AG10803 (cell line): ENCODE measurements at regions not wholly inside any gene's neighbourhood (a gene's known extent, or its start where the extent isn't known, plus 50 kb on each side); places are given as distances from the start of the nearest gene placed in this dataset.
A peak's percentile ranks its signal among the peaks of the same experiment; 100 is the strongest.

Experiments used
- DNase-seq: peaks from one replicate; pipeline ENCODE4 v3.0.0; 2010; ENCODE audit warnings: low read depth
- H3K4me3 ChIP-seq: 2 replicates; pipeline ENCODE4 v1.5.1; 2011; ENCODE audit warnings: mild to moderate bottlenecking, low read length, control low read depth
- CTCF ChIP-seq: conservative IDR thresholded peaks from 2 replicates; pipeline ENCODE4 v1.5.1; 2011; ENCODE audit warnings: mild to moderate bottlenecking, low read length, control low read depth, inconsistent platforms

- H3K4me3 ChIP-seq, result no peak overlapping the region
- peak; percentile 16 for DNase-seq
- TF ChIP-seq CTCF, result no peak
These were observed 140.4 kb upstream of the GDF10 start for GRCh38 chr10:47159361-47160260.

GRCh38 chr10:47160261-47160908 is 139.6 kb upstream of the GDF10 start:
- no peak for DNase-seq
- no peak for TF ChIP-seq CTCF
- no peak overlapping the region for H3K4me3 ChIP-seq

- no peak overlapping the region for H3K4me3 ChIP-seq
- TF ChIP-seq CTCF, result no peak
These were observed 139.0 kb upstream of the GDF10 start for GRCh38 chr10:47160967-47161366.

GRCh38 chr10:47161465-47161864 is 138.5 kb upstream of the GDF10 start:
- DNase-seq, result no peak
- no peak overlapping the region for H3K4me3 ChIP-seq
- no peak for TF ChIP-seq CTCF

More at GRCh38 chr10:47160967-47161366, 139.0 kb upstream of the GDF10 start:
- no peak for DNase-seq

- TF ChIP-seq CTCF, result no peak
- H3K4me3 ChIP-seq, result no peak overlapping the region
These were observed 135.7 kb upstream of the GDF10 start for GRCh38 chr10:47164126-47164799.

GRCh38 chr10:47164800-47165128 is 135.2 kb upstream of the GDF10 start:
- no peak overlapping the region for H3K4me3 ChIP-seq
- DNase-seq, result no peak
- TF ChIP-seq CTCF, result no peak

More at GRCh38 chr10:47164126-47164799, 135.7 kb upstream of the GDF10 start:
- peak; percentile 78 for DNase-seq
